GM13977 (cell line): ENCODE measurements at regions not wholly inside any gene's neighbourhood (a gene's known extent, or its start where the extent isn't known, plus 50 kb on each side); places are given as distances from the start of the nearest gene placed in this dataset.

Source experiments
- DNase-seq: peaks from one replicate; pipeline ENCODE4 v3.0.0; 2012; ENCODE audit warnings: low spot score
- CTCF ChIP-seq: IDR thresholded peaks from 2 replicates; pipeline ENCODE4 v1.5.1; 2012; ENCODE audit warnings: mild to moderate bottlenecking, control low read depth; ENCODE audit not compliant: insufficient read depth; ENCODE audit errors: extremely low read depth, missing control alignments
- in situ Hi-C: fragments of 300-500 bp; cut with MboI; formaldehyde crosslinking; loops from one replicate; pipeline ENCODE4 v1.12.0; 2022; ENCODE audit warnings: low sequenced_read_pairs, low pct_unique_long_range_greater_than_20kb, mixed read lengths, inconsistent platforms; ENCODE audit not compliant: unreplicated experiment

- DNase-seq, result no peak
- in situ Hi-C loops, result no loop called here
- TF ChIP-seq CTCF, result no peak
Observed at GRCh38 chr2:21757805-21758430, 634.1 kb downstream of the TDRD15 start.

DNA sequence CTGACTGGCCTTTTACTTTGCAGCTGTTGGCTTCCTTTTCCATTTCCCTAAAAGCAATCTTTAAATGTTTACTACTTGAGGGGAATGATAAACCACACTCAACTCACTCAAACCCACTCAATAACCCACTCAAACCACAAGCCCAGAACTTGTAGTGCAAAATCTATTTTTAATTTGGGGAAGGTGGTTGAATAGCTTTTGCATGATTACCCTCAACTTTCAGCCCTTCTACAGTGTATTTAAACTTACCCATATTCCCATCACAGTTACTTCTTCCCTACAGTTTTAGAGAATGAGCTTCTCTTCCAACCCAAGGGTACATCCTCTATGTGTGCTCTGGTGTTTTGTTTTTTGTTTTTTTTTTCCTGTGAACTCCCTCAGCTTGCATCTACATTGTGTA is 636.1 kb downstream of the TDRD15 start:
- no peak for DNase-seq
- no peak for TF ChIP-seq CTCF
- in situ Hi-C loops, result no loop called here

DNA sequence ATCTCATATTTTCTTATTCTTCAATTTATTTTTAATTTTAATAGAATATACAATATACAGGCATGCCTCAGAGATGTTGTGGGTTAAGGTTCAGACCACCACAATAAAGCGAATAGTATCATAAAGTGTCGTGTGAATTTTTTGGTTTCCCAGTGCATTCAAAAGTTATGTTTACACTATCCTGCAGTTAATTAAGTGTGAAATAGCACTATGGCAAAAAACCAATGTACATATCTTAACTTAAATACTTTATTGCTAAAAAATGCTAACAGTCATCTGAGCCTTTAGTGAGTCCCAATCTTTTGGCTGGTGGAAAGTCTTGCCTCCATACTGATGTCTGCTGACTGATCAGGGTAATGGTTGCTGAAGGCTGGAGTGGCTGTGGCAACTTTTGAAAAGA is 637.6 kb downstream of the TDRD15 start:
- DNase-seq, result no peak
- no peak for TF ChIP-seq CTCF
- in situ Hi-C loops, result no loop called here

- no peak for TF ChIP-seq CTCF
- no peak for DNase-seq
- in situ Hi-C loops, result no loop called here
Observed at GRCh38 chr2:21763501-21763900, 639.7 kb downstream of the TDRD15 start.

DNA sequence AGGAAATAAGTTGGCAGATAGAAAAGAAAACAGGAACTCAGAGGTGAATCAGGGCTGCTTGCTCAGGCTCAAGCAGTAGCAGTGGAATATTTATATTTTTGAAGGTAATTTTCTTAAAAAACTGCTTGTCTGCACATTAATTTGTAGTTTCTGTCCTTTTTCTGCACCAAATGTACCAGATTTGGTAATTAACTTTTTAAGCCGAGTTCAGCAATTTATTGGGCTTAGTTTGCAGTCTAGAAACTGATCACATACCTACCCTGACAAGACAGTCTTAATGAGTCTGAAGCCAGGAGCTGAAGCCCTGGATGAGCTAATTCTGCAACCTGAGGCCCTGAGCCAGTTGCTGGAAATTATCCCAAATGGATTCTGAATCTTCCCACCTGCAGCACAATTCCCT is 647.0 kb downstream of the TDRD15 start:
- in situ Hi-C loops, result no loop called here
- no peak for TF ChIP-seq CTCF
- DNase-seq, result no peak

DNA sequence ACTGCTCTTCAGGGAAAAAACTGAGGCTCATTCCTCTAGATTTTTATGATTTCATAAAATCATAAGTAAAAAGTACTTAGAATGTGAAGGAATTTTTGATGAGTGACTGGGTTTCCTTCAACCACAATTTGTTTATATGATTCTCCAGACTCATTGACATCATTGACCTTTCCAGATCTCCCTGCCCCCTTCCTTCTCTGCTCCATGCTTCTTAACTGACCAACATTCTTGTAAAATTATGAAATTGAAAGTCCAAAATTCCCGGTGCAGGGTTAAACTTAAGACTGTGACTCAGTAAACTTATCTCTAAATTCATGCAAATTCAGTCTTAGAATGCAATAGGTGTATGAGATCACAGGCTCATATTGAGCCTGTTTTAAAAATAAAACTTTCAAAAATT is 648.9 kb downstream of the TDRD15 start:
- TF ChIP-seq CTCF, result no peak
- in situ Hi-C loops, result no loop called here
- DNase-seq, result no peak

GRCh38 chr2:21773168-21773567 is 649.4 kb downstream of the TDRD15 start:
- in situ Hi-C loops, result no loop called here
- TF ChIP-seq CTCF, result no peak
- no peak for DNase-seq
